Omental fat pad (tissue), 3 donors: ENCODE measurements at regions not wholly inside any gene's neighbourhood (a gene's known extent, or its start where the extent isn't known, plus 50 kb on each side); places are given as distances from the start of the nearest gene placed in this dataset.

Experiments
- ATAC-seq: fragments of 150-250 bp; one replicate; pipeline ENCODE4 v1.9.1; 2016; ENCODE audit warnings: mild to moderate bottlenecking, moderate library complexity; ENCODE audit not compliant: low FRiP score
- DNase-seq: peaks from one replicate; pipeline ENCODE4 v3.0.0-alpha.2; 2019; ENCODE audit warnings: low spot score
- CTCF ChIP-seq, 3 donors: fragments of 450-650 bp; IDR thresholded peaks; one replicate each; pipeline ENCODE4 v1.5.1; 2016 to 2017; ENCODE audit warnings: antibody characterized with exemption in 3 of 3, mild to moderate bottlenecking in 3 of 3, moderate library complexity in 2 of 3

GRCh38 chr21:20802631-20803260 is 195.5 kb upstream of the NCAM2 start:
- DNase-seq (no peak), ATAC-seq (no peak)

GRCh38 chr21:20811702-20812101 is 186.5 kb upstream of the NCAM2 start:
- DNase-seq (no peak), ATAC-seq (no peak)

More at GRCh38 chr21:20802631-20803260, 195.5 kb upstream of the NCAM2 start:
- TF ChIP-seq CTCF (IDR thresholded peaks at IDR 0.05) = no peak

GRCh38 chr21:20814090-20814489 is 184.1 kb upstream of the NCAM2 start:
- DNase-seq = no peak
- TF ChIP-seq CTCF (IDR thresholded peaks at IDR 0.05) = no peak
- no peak for ATAC-seq

More at GRCh38 chr21:20811702-20812101, 186.5 kb upstream of the NCAM2 start:
- TF ChIP-seq CTCF (IDR thresholded peaks at IDR 0.05) = no peak

- no peak for TF ChIP-seq CTCF (IDR thresholded peaks at IDR 0.05)
- ATAC-seq = peak; percentile 71
Observed at GRCh38 chr21:20822666-20823065, 175.5 kb upstream of the NCAM2 start.

GRCh38 chr21:20852866-20853265 is 145.3 kb upstream of the NCAM2 start:
- DNase-seq (no peak), ATAC-seq (no peak)
- TF ChIP-seq CTCF (IDR thresholded peaks at IDR 0.05) = no peak

More at GRCh38 chr21:20822666-20823065, 175.5 kb upstream of the NCAM2 start:
- DNase-seq = no peak

- DNase-seq (no peak), ATAC-seq (no peak)
- TF ChIP-seq CTCF (IDR thresholded peaks at IDR 0.05) = no peak
Observed at GRCh38 chr21:20856926-20857325, 141.3 kb upstream of the NCAM2 start.

GRCh38 chr21:20874202-20874601 is 124.0 kb upstream of the NCAM2 start:
- DNase-seq (no peak), ATAC-seq (no peak)
- no peak for TF ChIP-seq CTCF (IDR thresholded peaks at IDR 0.05)
